SIG-M5 treated with dmso at 0.1 percent for 504 hours (cell line): ENCODE measurements at regions not wholly inside any gene's neighbourhood (a gene's known extent, or its start where the extent isn't known, plus 50 kb on each side); places are given as distances from the start of the nearest gene placed in this dataset.
"Not testable (repeated sequence)": the region's sequence is repeated elsewhere in the genome, so short reads cannot be mapped to it uniquely, and the experiment has no call there.

ENCODE experiments used
- DNase-seq: peaks from one replicate; lab custom pipeline; 2025; ENCODE audit not compliant: unreplicated experiment; lab: John Stamatoyannopoulos, UW

DNA sequence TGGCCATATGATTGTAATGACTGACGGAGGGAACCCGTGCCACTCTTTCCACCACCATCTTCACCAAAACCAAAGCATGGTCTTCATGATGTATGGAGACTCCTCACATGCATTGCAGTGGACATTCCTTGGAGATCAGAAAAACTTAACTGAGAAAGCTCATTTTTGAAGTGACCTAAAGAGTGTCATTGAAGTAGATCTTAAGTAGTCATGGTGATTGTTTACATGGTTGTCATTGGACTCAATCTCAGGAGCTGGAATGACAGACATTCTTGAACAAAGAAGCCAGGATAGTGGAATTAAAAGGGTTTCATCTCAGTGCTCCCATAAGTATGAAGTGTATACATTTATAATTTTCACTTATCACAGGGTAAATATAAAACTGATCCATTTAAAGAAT, 236.7 kb upstream of the IPO5 start:
- DNase-seq: no peak

DNA sequence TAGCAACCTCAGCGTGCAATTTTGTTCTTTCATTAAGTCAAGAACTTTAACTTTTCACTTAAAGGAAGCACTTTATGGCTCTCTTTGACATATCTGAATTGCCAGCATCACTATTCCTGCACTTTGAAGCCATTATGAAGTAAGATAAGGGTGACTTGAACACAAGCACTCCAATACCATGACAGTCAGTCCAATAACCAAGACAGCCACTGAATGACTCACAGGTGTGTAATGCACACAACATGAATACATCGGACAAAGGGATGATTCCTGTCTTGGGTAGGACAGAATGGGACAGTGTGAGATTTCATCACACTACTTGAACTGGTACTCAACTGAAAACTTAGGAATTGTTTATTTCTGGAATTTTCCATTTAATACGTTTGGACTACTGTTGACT, 233.7 kb upstream of the IPO5 start:
- DNase-seq: no peak

DNA sequence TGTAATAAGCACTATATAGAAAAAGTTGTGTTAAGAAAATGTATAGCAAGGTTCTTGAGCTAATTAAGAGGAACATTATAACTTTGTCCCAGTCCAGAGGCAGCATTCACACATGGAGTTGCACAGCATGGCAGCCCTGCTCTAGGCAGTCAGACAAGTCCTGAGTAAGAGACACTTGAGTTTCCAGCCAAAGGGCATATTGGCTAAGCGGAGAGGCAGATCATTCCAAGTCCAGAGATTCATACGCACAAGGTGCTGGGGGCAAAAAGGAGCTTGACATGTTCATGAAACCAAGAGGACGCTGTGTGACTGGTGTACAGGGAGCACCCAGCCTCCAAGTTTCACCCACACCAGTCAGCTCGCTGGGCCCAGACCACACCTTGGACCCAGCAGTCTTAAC, 232.6 kb upstream of the IPO5 start:
- no peak for DNase-seq

DNA sequence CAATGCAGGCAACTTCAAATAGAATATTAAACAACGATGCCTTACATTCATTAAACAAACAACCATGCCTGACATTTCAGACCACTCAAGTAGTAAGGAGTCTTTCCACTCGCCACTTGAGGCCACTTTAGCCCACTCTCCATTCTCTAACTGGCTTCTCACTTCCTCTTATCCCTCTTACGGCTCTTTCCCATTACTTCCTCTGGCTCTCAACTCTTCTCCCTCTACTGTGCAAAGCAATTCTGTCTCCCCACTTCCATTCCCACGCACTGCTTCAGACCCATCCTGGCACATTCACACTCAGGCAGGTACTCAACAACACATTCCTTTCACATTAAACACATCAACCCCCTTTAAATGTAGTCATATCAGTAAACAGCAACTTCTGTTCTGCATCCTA, 229.8 kb upstream of the IPO5 start:
- peak; percentile 1 for DNase-seq

DNA sequence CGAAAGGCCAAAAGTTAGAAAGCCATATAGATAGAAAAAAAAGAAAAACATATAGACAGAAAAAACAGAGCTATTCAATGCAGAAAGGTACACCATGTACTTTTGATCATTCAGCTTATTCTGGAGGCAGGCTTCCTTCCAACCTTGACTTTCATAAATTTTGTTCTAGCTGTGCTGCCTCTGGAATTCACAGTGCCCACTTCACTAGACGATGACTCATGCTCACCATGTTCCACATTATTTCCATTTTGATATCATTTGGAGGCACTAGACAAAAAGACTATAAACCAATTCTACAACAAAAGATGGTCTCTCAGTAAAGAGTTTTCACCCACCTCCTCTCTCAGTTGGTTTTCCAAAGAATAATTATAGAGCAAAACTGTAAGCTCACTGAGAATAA, 229.0 kb upstream of the IPO5 start:
- no peak for DNase-seq

DNA sequence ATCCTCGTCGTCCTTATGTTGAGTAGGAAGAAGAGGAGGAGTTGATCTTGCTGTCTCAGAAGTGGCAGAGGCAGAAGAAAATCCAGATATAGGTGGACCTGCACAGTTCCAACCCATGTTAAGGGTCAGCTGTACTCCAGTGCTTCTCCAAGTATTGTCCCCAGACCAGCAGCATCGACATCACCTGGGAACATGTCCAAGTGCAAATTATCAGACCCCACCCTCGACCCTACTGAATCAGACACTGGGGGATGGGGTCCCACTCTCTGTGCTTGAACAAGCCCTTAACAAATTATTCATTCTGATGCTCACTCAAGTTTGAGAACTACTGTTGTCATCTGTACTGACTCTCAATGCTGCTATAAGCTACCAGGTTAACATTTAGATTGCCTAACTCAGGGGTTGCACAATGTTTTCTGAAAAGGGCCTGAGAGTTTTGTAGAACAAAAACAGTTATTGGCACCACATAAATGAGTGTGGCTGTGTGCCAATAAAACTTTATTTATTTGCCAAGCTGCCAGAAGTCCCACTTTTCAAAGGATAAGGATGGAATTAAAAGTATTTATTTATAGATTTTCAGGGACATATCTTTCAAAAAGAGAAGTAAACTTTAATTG, 226.7 kb upstream of the IPO5 start:
- DNase-seq: peak; percentile 53

DNA sequence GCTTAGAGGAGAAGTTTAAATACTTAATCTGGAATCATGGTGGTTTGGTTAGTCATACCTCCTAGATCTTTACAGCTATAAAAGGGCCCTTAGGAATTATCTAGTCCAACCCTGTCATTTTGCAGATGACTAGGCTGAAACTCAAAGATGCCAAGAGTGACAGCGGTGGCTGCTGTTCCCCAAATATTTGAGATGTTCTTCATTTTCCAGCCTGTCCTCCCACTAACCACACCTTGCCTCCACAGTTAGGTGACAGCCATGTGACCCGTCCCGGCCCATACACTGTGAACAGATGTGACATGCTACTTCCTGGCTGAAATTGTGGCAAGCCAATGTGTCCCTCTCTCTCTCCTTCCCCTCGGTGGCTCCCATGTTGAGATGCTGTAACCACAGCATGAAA, 225.5 kb upstream of the IPO5 start:
- DNase-seq: no peak

DNA sequence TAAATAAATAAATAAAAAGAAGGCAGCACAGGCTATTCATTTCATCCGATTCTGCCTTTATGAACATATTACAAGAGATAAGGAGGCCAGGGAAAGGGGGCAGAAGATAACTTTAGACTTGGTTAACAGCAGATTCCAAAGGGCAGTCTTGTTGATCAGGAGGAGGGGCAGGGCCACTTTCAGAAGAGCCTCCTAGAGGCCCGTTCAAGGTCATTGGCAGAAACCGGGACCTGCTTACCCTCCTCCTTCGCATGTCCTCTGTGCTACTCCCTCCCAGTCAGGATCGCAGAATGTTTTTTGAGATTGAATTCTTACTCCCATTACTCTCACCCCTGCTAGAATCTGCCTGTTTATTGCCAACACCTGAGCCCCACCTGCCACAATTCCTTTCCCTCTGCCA, 217.0 kb upstream of the IPO5 start:
- no peak for DNase-seq

DNA sequence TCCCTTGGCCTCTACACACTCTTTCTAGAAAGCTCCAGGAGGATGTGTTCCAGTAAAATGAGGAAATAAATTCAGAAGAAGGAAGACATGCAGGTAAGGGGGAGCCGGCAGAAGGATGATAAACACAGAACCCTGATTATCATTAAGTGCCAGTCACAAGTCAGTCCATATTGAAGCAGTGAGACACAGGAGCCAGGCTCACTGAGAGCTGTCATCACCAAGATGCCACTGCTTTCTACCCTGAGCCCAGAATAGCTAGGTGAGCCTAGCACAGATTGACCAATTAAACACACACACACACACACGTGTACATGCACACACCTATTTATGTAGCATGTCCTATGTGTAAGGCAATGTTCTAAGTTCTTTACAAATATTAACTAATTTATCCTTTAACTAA, 211.4 kb upstream of the IPO5 start:
- no peak for DNase-seq

DNA sequence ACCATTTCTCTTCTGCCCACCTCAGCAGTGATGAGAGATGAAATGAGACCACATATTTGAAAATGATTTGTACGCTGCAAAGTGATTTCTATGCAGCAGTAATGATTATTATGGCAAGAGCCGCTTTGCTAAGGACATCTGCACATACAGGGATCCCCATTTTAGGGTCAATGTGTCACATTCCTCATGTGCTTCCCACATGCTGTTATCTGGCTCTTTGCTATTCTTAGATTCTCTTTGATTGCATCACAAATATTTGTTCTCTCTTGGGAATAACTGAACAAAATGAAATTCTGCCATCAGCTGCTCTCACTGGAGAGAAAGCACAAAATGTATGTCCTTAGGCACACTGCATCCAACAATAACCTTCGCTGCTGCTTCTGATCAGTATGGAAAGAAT, 209.5 kb upstream of the IPO5 start:
- DNase-seq: no peak

DNA sequence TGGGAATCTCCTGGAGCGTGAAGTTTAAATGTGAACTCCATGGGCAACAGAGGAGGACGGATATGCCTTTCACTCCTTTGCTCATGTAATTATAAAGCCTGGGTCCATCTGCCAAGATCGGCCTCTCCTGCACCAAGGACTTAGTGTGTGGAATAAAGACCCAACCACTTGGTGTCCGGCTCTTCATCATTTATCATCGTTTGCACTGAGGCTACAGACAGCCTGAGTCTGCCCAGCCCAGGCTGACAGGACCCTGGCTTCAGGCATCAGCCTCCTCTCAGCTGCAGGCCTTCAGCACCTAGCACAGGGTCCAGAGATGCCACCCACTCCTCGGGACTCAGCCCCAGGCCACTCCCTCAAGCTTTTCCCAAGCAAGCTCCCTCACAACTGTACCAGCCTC, 206.8 kb upstream of the IPO5 start:
- no peak for DNase-seq

DNA sequence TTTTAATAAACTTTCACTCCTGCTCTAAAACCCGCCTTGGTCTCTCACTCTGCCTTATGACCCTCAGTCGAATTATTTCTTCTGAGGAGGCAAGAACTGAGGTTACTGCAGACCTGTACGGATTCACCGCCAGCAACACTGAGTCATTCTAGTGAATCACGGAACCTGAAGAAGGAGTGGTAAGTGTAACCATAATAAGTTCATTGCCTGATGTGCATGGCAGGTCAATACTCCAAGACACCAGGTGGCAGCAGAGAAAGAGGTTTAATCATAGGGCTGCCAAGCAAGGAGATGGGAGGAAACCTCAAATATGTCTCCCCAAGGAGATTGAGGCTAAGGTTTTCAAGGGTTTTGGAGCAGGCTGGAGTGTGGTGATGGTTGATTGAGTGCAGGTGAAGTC, 204.3 kb upstream of the IPO5 start:
- peak; percentile 7 for DNase-seq

DNA sequence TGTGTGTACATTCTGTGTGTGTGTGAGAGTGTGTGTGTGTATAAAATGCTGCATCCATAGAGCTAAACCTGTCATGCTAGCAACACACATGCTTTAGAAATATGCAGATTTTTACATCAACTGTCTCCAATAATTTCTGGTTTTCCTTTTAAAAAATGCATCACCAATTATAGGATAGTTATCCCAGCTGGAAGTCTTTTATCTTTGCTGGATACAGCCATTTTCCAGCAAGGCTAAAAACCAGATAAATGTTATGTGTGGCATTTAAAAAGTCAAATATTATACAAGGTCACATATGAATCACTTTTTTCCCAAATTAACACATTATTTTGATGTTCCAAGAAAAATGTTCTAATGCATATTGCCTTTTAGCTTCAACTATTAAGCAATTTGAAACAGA, 202.0 kb upstream of the IPO5 start:
- DNase-seq: no peak

DNA sequence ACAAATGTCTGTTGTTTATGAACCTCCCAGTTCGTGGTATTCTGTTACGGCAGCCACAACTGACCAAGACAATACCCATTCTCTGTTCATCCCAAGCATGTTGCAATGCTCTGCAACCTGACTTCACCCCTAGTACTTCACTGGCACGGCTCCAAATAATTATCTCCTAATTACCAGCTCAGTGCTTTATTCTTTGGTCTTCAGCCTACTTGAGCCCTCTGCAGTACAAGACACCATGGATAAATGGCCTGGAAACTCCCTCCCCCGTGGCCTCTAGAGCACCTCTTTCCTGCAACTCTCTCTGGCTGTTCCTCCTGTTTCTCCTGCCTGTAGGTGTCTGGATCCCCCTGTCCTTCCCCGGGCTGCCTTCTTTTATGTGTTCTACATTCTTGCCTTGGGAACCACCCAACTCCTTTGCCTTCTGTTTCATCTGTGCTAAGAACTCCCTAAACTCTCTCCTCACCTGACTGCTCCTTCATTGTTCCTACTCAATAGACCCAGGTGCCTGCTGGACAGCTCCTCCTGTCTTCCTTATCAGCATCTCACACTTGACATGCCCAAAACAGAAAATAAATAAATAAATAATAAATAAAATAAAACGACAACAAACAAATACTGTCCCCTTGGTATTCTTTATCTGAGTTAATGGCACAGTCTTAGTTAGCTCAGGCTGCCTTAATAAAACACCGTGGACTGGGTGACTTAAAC, 200.4 kb upstream of the IPO5 start:
- no peak for DNase-seq

DNA sequence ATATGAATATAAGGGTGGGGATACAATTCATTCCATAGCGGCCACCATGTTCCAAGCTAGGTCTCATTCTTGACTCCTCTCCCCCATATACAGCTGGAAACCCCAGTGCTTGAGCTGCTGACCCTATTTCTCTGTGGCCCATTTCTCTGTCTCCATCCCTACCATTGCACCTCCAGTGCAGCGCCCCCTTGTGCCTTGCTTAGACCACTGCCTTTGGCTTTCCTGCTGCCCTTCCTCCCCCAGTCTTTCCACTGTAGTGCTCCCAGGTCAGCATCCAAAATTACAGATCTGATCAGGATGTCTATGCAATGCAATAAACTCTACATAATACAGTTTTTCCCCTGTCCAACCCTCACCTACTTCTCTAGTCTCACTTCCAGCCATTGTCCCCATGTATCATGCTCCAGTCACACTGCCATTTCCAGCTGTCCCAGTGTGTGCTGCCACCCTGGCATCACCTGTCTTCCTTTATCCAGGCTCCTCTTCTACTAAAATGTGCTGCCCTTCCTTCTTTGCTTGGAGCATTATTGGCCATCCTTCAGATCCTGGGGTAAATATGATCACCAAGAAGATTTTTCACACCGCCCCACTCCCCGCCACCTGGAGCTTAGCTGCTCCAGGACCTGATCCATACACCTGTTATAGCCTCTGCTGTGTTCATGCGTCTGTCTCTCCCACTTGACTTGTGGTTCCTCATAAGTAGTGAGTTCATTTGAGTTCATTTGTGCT, 199.4 kb upstream of the IPO5 start:
- DNase-seq: no peak

DNA sequence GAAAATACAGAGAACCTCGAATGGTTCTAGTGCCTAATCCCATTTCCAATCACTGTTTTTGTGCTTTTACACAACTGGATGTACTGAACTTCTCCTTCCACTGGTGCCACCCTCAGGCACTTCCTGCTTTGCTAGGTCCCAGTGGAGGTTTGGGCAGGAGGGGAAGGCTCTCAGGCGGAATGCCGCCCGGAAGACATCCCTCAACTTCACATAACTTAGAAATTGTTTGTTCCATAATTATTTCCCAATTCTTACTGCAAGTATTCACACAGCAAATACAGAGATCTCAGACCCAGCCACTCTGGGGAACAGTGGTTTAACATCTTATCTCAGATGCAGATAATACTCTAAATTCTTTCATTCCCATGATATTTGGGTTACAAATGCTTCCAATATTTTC, 195.7 kb upstream of the IPO5 start:
- DNase-seq: no peak

DNA sequence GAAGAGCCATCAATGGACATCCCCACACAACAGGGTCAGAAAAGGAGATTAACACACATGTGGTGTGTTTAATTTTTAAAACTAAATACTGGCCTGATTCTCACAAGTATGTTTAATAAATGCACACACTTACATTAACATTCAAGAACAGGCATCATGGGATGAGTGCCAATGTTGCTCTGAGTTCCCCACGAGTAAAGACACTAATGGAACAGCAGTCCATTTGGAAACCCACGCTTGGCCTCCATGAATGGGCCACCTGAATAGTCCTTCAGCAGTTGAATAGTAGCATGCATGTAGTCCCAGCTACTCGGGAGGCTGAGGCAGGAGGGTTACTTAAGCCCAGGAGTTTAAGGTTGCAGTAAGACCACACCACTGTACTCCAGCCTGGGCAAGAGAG, 195.2 kb upstream of the IPO5 start:
- no peak for DNase-seq

DNA sequence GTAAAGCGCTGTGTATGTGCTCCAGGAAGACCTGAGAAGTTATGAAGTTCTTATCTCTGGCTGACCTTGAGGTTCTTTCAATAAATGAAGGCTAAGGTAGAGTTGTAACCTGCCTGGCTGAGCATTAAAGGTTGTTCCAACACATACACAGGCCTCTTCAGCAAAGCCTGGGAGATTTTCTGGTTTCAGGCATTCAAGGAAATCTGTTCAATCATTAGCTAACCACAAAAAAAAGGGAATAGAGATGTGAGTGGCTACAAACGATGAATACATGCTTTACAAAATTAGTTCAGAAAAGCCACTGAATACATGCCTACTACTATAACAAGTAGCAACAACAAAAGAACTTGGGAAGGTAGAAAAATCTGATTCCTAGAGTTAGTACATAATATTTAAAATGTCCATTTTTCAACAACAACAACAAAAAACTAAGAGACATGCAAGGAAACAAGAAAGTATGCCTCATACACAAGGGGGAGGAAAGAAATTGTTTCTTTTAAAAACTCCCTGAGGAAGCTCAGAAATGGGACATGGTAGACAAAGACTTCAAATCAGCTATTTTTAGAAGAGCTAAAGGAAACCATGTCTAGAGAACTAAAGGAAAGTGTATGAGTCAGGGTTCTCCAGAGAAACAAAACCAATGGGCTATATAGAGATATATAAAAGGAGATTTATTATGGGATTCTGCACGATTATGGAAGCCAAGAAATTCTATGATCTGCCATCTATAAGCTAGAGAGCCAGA, 191.5 kb upstream of the IPO5 start:
- DNase-seq: no peak

DNA sequence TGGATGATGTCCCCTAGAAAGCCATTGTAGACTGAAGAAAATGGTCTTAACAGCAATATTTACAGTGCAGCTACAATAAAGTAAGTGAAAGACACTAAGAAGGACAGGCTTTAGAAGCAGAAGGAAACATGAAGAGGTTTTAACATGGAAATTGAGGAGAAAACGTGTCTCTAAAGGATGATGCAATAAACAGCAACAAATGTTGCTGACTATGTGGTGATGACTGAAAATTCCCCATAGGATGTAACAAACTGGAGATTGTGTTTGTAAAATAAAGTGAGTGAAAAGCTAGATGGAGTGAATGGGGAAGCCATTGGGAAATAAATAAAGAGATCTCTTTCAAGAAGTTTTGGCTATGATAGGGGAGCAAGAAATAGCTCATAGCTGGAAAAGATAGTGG, 186.7 kb upstream of the IPO5 start:
- no peak for DNase-seq

DNA sequence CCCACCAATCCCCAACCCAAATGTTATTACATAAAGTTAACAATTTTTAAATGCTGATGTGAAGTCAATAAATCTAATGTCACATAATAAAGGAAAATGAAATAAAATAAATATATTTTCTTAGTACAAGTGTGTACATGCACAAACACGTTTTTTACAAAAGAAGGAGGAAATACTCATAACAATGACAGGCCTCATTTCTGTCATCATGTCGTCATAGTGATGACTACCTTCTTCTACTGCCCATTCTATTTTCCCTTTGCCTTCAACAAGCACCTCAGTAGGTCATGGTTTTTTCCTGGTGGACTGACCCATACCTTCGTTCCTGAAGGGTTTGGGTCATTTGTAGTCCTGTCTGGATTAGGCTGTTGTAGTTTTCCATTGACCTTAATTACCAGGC, 185.3 kb upstream of the IPO5 start:
- DNase-seq: no peak

DNA sequence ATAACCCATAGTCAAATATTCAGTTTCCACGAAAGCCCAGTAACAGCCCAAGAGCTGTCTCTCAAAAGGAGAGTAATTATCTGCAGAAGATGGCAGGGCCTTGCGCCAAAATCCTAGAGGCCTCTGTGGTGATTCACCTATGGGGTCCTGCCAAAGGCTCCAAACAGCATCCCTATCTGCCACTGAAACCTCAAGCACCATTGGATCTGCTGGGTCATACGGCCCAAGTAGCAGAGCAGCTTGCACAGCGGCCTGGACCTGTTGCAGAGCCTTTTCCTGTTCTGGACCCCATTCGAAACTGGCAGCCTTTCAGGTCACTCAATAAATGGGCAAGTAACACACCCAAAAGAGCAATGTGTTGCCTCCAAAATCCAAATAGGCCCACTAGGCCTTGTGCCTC, 183.2 kb upstream of the IPO5 start:
- DNase-seq: not testable (repeated sequence)

DNA sequence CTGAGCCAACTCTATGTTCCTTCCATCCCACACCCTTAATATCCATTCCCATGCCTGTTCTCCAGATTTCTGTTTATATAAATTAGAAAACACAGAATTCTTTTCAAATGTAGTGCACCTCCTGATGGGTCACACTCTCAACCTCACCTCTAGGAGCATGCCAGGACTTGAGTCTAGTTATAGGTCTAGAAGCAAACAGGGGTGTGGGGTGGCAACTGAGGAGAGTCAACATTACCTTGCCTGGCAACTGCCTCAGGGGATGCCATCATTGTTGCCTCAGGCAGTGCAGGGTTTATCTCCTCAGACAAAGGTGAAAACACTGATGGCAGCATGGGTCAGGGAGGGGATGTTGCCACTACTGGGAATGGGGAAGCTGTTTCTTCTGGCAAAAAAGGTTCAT, 181.0 kb upstream of the IPO5 start:
- not testable (repeated sequence) for DNase-seq
